CD4-positive, alpha-beta T cell treated with Interleukin-6 for 4 hours (primary cell): ENCODE measurements at regions not wholly inside any gene's neighbourhood (a gene's known extent, or its start where the extent isn't known, plus 50 kb on each side); places are given as distances from the start of the nearest gene placed in this dataset.

ENCODE experiments used
- DNase-seq: peaks from one replicate; pipeline ENCODE4 v3.0.0-alpha.2; 2020; ENCODE audit warnings: mixed read lengths

GRCh38 chr4:182113779-182114178 lies 129.4 kb upstream of the TENM3 start:
- no peak for DNase-seq

GRCh38 chr4:182124359-182124758 lies 118.8 kb upstream of the TENM3 start:
- no peak for DNase-seq

- no peak for DNase-seq
These were observed 117.1 kb upstream of the TENM3 start for GRCh38 chr4:182126096-182126495.

- DNase-seq, result no peak
These were observed 116.6 kb upstream of the TENM3 start for GRCh38 chr4:182126603-182127002.

GRCh38 chr4:182133033-182133432 lies 110.2 kb upstream of the TENM3 start:
- no peak for DNase-seq

- DNase-seq, result no peak
These were observed 108.9 kb upstream of the TENM3 start for GRCh38 chr4:182134261-182134660.

- no peak for DNase-seq
These were observed 107.0 kb upstream of the TENM3 start for GRCh38 chr4:182136201-182136600.

GRCh38 chr4:182137343-182137742 lies 105.9 kb upstream of the TENM3 start:
- no peak for DNase-seq

GRCh38 chr4:182139491-182139890 lies 103.7 kb upstream of the TENM3 start:
- no peak for DNase-seq

- no peak for DNase-seq
These were observed 102.7 kb upstream of the TENM3 start for GRCh38 chr4:182140547-182140946.

GRCh38 chr4:182141061-182141460 lies 102.1 kb upstream of the TENM3 start:
- no peak for DNase-seq

GRCh38 chr4:182142176-182143085 lies 100.8 kb upstream of the TENM3 start:
- DNase-seq, result no peak

- no peak for DNase-seq
These were observed 99.9 kb upstream of the TENM3 start for GRCh38 chr4:182143086-182143821.

GRCh38 chr4:182143822-182144625 lies 99.2 kb upstream of the TENM3 start:
- DNase-seq, result no peak

GRCh38 chr4:182144626-182145333 lies 98.4 kb upstream of the TENM3 start:
- no peak for DNase-seq

- no peak for DNase-seq
These were observed 97.8 kb upstream of the TENM3 start for GRCh38 chr4:182145334-182145905.

GRCh38 chr4:182147391-182147790 lies 95.8 kb upstream of the TENM3 start:
- DNase-seq, result no peak

- no peak for DNase-seq
These were observed 92.6 kb upstream of the TENM3 start for GRCh38 chr4:182150645-182151044.

GRCh38 chr4:182155806-182156205 lies 87.4 kb upstream of the TENM3 start:
- DNase-seq, result no peak

GRCh38 chr4:182163180-182163579 lies 80.0 kb upstream of the TENM3 start:
- DNase-seq, result no peak

GRCh38 chr4:182169572-182169971 lies 73.6 kb upstream of the TENM3 start:
- no peak for DNase-seq

- DNase-seq, result no peak
These were observed 73.2 kb upstream of the TENM3 start for GRCh38 chr4:182169987-182170386.
